Osteoblast (primary cell): ENCODE measurements at regions not wholly inside any gene's neighbourhood (a gene's known extent, or its start where the extent isn't known, plus 50 kb on each side); places are given as distances from the start of the nearest gene placed in this dataset.

Experiments
- DNase-seq: peaks from one replicate; pipeline ENCODE4 v3.0.0; 2011; ENCODE audit warnings: low spot score, mixed read lengths; ENCODE audit not compliant: insufficient read length; ENCODE audit errors: missing footprints
- H2AFZ ChIP-seq: 2 replicates; pipeline ENCODE4 v1.6.0; 2011; ENCODE audit warnings: mild to moderate bottlenecking, low read length
- H3K27ac ChIP-seq: 2 replicates; pipeline ENCODE4 v1.5.1; 2011; ENCODE audit warnings: mild to moderate bottlenecking, low read depth, low read length, moderate library complexity
- H3K27me3 ChIP-seq: 2 replicates; pipeline ENCODE4 v1.6.0; 2012; ENCODE audit warnings: mild to moderate bottlenecking, control low read depth, inconsistent platforms, low read length, moderate library complexity; ENCODE audit not compliant: insufficient read depth
- H3K36me3 ChIP-seq: 2 replicates; pipeline ENCODE4 v1.5.1; 2011; ENCODE audit warnings: mild to moderate bottlenecking, low read length, control low read depth, moderate library complexity; ENCODE audit not compliant: insufficient read depth
- H3K4me1 ChIP-seq: 2 replicates; pipeline ENCODE4 v1.5.1; 2011; ENCODE audit warnings: mild to moderate bottlenecking, low read length, control low read depth, moderate library complexity; ENCODE audit not compliant: insufficient read depth
- H3K4me2 ChIP-seq: 2 replicates; pipeline ENCODE4 v1.6.0; 2011; ENCODE audit warnings: mild to moderate bottlenecking, low read length; ENCODE audit not compliant: insufficient read depth
- H3K4me3 ChIP-seq: fragments of 200-600 bp; sonication (generic); 3 replicates; pipeline ENCODE4 v1.5.1; 2012; ENCODE audit warnings: mild to moderate bottlenecking, low read length, inconsistent platforms; ENCODE audit not compliant: insufficient read depth
- H3K79me2 ChIP-seq: 2 replicates; pipeline ENCODE4 v1.6.0; 2012; ENCODE audit warnings: mild to moderate bottlenecking, low read length, control low read depth, inconsistent platforms; ENCODE audit not compliant: insufficient read depth
- H3K9me3 ChIP-seq: 2 replicates; pipeline ENCODE4 v1.5.1; 2011; ENCODE audit warnings: low read depth, low read length, control low read depth
- H4K20me1 ChIP-seq: 2 replicates; pipeline ENCODE4 v1.6.0; 2012; ENCODE audit warnings: mild to moderate bottlenecking, low read length, control low read depth; ENCODE audit not compliant: insufficient read depth
- TF ChIP-seq, protein P1 (sequence below): IDR thresholded peaks from 2 replicates; pipeline ENCODE4 v1.5.1; 2011; ENCODE audit warnings: mild to moderate bottlenecking, low read depth, low read length, moderate library complexity; ENCODE audit errors: extremely low read depth

- peaks cover 13% of the 10 kb centered on the region for H3K4me1 ChIP-seq
- TF ChIP-seq, protein P1, sequence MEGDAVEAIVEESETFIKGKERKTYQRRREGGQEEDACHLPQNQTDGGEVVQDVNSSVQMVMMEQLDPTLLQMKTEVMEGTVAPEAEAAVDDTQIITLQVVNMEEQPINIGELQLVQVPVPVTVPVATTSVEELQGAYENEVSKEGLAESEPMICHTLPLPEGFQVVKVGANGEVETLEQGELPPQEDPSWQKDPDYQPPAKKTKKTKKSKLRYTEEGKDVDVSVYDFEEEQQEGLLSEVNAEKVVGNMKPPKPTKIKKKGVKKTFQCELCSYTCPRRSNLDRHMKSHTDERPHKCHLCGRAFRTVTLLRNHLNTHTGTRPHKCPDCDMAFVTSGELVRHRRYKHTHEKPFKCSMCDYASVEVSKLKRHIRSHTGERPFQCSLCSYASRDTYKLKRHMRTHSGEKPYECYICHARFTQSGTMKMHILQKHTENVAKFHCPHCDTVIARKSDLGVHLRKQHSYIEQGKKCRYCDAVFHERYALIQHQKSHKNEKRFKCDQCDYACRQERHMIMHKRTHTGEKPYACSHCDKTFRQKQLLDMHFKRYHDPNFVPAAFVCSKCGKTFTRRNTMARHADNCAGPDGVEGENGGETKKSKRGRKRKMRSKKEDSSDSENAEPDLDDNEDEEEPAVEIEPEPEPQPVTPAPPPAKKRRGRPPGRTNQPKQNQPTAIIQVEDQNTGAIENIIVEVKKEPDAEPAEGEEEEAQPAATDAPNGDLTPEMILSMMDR, result no peak
- no peak overlapping the region for H2AFZ ChIP-seq
- H3K79me2 ChIP-seq, result no peaks in the 10 kb centered on the region
- no peaks in the 10 kb centered on the region for H3K9me3 ChIP-seq
- no peaks in the 10 kb centered on the region for H3K36me3 ChIP-seq
- no peak for DNase-seq
- no peak overlapping the region for H3K27ac ChIP-seq
- no peaks in the 10 kb centered on the region for H4K20me1 ChIP-seq
- no peak overlapping the region for H3K4me2 ChIP-seq
- no peaks in the 10 kb centered on the region for H3K27me3 ChIP-seq
- H3K4me3 ChIP-seq, result no peak overlapping the region
Observed at GRCh38 chr3:180280555-180280954, 243.8 kb upstream of the PEX5L start.

GRCh38 chr3:180282386-180282785 lies 245.6 kb upstream of the PEX5L start:
- peaks cover 13% of the 10 kb centered on the region for H3K4me1 ChIP-seq
- H4K20me1 ChIP-seq, result no peaks in the 10 kb centered on the region
- H3K4me3 ChIP-seq, result no peak overlapping the region
- no peaks in the 10 kb centered on the region for H3K9me3 ChIP-seq
- no peak overlapping the region for H3K27ac ChIP-seq
- no peaks in the 10 kb centered on the region for H3K79me2 ChIP-seq
- H3K36me3 ChIP-seq, result no peaks in the 10 kb centered on the region
- no peak overlapping the region for H3K4me2 ChIP-seq
- no peak overlapping the region for H2AFZ ChIP-seq
- no peaks in the 10 kb centered on the region for H3K27me3 ChIP-seq
- TF ChIP-seq, protein P1, result no peak
- DNase-seq, result no peak

DNA sequence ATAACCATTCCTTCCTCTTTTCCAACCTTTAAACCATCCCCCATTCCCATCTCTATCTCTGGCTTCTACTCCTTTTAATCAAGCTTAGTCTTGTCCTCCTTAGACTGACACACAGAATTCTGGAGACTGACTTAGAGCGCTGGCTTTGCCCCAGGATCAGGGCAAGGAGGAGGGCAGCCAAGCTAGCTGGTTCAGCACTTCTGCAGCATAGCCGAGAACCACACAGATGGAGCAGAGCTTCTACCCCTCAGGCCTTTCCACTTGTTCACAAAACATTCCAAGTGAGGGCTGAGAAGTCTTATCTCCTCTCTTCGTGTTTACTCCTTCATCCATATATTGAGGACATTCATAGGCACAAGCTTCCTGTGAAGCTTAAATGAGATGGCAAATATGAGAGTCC lies 246.5 kb upstream of the PEX5L start:
- DNase-seq, result no peak
- no peaks in the 10 kb centered on the region for H3K27me3 ChIP-seq
- H3K9me3 ChIP-seq, result no peaks in the 10 kb centered on the region
- H3K4me2 ChIP-seq, result no peak overlapping the region
- peaks cover 13% of the 10 kb centered on the region for H3K4me1 ChIP-seq
- H3K36me3 ChIP-seq, result no peaks in the 10 kb centered on the region
- TF ChIP-seq, protein P1, result no peak
- H4K20me1 ChIP-seq, result no peaks in the 10 kb centered on the region
- H2AFZ ChIP-seq, result no peak overlapping the region
- no peak overlapping the region for H3K4me3 ChIP-seq
- no peak overlapping the region for H3K27ac ChIP-seq
- H3K79me2 ChIP-seq, result no peaks in the 10 kb centered on the region

- Histone ChIP-seq H3K79me2 (no peaks in the 10 kb centered on the region), H3K27ac (peak overlapping the region; percentile 53), H2AFZ (peak overlapping the region; percentile 57), H3K27me3 (no peaks in the 10 kb centered on the region), H3K4me1 (peaks cover 13% of the 10 kb centered on the region), H3K9me3 (no peaks in the 10 kb centered on the region), H3K4me3 (no peak overlapping the region), H3K4me2 (peak overlapping the region; percentile 30), H4K20me1 (no peaks in the 10 kb centered on the region), H3K36me3 (no peaks in the 10 kb centered on the region)
- peak; percentile 46 for DNase-seq
- TF ChIP-seq, protein P1, result no peak
Observed at GRCh38 chr3:180284331-180285110, 247.8 kb upstream of the PEX5L start.
